SK-N-SH treated with all-trans-retinoic acid at 6 μM for 48 hours (cell line): ENCODE measurements at regions not wholly inside any gene's neighbourhood (a gene's known extent, or its start where the extent isn't known, plus 50 kb on each side); places are given as distances from the start of the nearest gene placed in this dataset.

Experiments
- ATAC-seq: fragments of 200-7000 bp; cut with Tn5 transposase; 3 replicates; pipeline ENCODE4 v1.9.1; 2020; ENCODE audit warnings: mild to moderate bottlenecking, moderate library complexity
- ARNTL ChIP-seq: fragments of 450-650 bp; formaldehyde crosslinking; IDR thresholded peaks from 2 replicates; pipeline ENCODE4 v1.5.0; 2020; ENCODE audit warnings: low read depth, mild to moderate bottlenecking, moderate library complexity, borderline replicate concordance
- BACH2 ChIP-seq: fragments of 250-450 bp; sonication (Bioruptor Pico); IDR thresholded peaks from 2 replicates; pipeline ENCODE4 v1.9.0; 2021; ENCODE audit warnings: mild to moderate bottlenecking, borderline replicate concordance
- CSDC2 ChIP-seq: fragments of 250-450 bp; sonication (Bioruptor Pico); IDR thresholded peaks from 2 replicates; pipeline ENCODE4 v1.5.0; 2020; ENCODE audit warnings: mild to moderate bottlenecking, moderate library complexity
- CSRNP3 ChIP-seq: fragments of 250-450 bp; sonication (Bioruptor Pico); IDR thresholded peaks from 2 replicates; pipeline ENCODE4 v1.5.1; 2021; ENCODE audit warnings: mild to moderate bottlenecking, moderate library complexity
- ESRRG ChIP-seq: fragments of 250-450 bp; sonication (Bioruptor Pico); IDR thresholded peaks from 2 replicates; pipeline ENCODE4 v1.6.1; 2021; ENCODE audit warnings: mild to moderate bottlenecking
- OSR1 ChIP-seq: fragments of 250-450 bp; sonication (Bioruptor Pico); IDR thresholded peaks from 2 replicates; pipeline ENCODE4 v1.8.0; 2022; ENCODE audit warnings: moderate library complexity, mild to moderate bottlenecking, inconsistent platforms
- POU6F1 ChIP-seq: fragments of 250-450 bp; sonication (Bioruptor Pico); IDR thresholded peaks from 2 replicates; pipeline ENCODE4 v1.8.0; 2021; ENCODE audit warnings: low read depth, mild to moderate bottlenecking, moderate library complexity, borderline replicate concordance
- PPARA ChIP-seq: fragments of 250-450 bp; sonication (Bioruptor Pico); IDR thresholded peaks from 2 replicates; pipeline ENCODE4 v1.5.0; 2020; ENCODE audit warnings: mild to moderate bottlenecking, borderline replicate concordance
- RARB ChIP-seq: fragments of 250-450 bp; sonication (Bioruptor Pico); IDR thresholded peaks from 2 replicates; pipeline ENCODE4 v1.8.0; 2021; ENCODE audit warnings: mild to moderate bottlenecking, moderate library complexity
- SNAI2 ChIP-seq: fragments of 250-450 bp; sonication (Bioruptor Pico); IDR thresholded peaks from 2 replicates; pipeline ENCODE4 v1.5.0; 2020; ENCODE audit warnings: mild to moderate bottlenecking, moderate library complexity
- TCF4 ChIP-seq: fragments of 250-450 bp; sonication (Bioruptor Pico); IDR thresholded peaks from 2 replicates; pipeline ENCODE4 v1.8.0; 2021; ENCODE audit warnings: mild to moderate bottlenecking, moderate library complexity, borderline replicate concordance
- TOX ChIP-seq: fragments of 250-450 bp; sonication (Bioruptor Pico); IDR thresholded peaks from 2 replicates; pipeline ENCODE4 v1.8.0; 2021; ENCODE audit warnings: mild to moderate bottlenecking, moderate library complexity, borderline replicate concordance
- TSHZ2 ChIP-seq: fragments of 250-450 bp; sonication (Bioruptor Pico); IDR thresholded peaks from 2 replicates; pipeline ENCODE4 v1.5.0; 2020; ENCODE audit warnings: mild to moderate bottlenecking, moderate library complexity
- ZC3H10 ChIP-seq: fragments of 250-450 bp; sonication (Bioruptor Pico); IDR thresholded peaks from 2 replicates; pipeline ENCODE4 v1.5.1; 2021; ENCODE audit warnings: mild to moderate bottlenecking, moderate library complexity
- ZFP3 ChIP-seq: fragments of 250-450 bp; sonication (Bioruptor Pico); IDR thresholded peaks from 2 replicates; pipeline ENCODE4 v1.5.0; 2020; ENCODE audit warnings: mild to moderate bottlenecking, moderate library complexity
- ZFP30 ChIP-seq: fragments of 450-650 bp; formaldehyde crosslinking; IDR thresholded peaks from 2 replicates; pipeline ENCODE4 v1.5.0; 2022; ENCODE audit warnings: mild to moderate bottlenecking, moderate library complexity
- ZNF565 ChIP-seq: fragments of 450-650 bp; formaldehyde crosslinking; conservative IDR thresholded peaks from 2 replicates; pipeline ENCODE4 v1.5.0; 2020; ENCODE audit warnings: low read depth, mild to moderate bottlenecking, moderate library complexity
- ZNF70 ChIP-seq: fragments of 450-650 bp; formaldehyde crosslinking; IDR thresholded peaks from 2 replicates; pipeline ENCODE4 v1.5.0; 2020; ENCODE audit warnings: mild to moderate bottlenecking, moderate library complexity
- ZNF8 ChIP-seq: fragments of 450-650 bp; formaldehyde crosslinking; IDR thresholded peaks from 2 replicates; pipeline ENCODE4 v1.5.0; 2020; ENCODE audit warnings: mild to moderate bottlenecking, moderate library complexity
- TF ChIP-seq, protein P1 (sequence below): fragments of 250-450 bp; sonication (Bioruptor Pico); IDR thresholded peaks from 2 replicates; pipeline ENCODE4 v1.5.1; 2020; ENCODE audit warnings: low read depth, mild to moderate bottlenecking, moderate library complexity

- ATAC-seq, result no peak
- no peak for TF ChIP-seq ZFP30 (CRISPR knock-in tag)
- TF ChIP-seq, protein P1, sequence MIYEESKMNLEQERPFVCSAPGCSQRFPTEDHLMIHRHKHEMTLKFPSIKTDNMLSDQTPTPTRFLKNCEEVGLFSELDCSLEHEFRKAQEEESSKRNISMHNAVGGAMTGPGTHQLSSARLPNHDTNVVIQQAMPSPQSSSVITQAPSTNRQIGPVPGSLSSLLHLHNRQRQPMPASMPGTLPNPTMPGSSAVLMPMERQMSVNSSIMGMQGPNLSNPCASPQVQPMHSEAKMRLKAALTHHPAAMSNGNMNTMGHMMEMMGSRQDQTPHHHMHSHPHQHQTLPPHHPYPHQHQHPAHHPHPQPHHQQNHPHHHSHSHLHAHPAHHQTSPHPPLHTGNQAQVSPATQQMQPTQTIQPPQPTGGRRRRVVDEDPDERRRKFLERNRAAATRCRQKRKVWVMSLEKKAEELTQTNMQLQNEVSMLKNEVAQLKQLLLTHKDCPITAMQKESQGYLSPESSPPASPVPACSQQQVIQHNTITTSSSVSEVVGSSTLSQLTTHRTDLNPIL (CRISPR knock-in tag), result no peak
- TF ChIP-seq CSDC2 (CRISPR knock-in tag), result no peak
- no peak for TF ChIP-seq OSR1 (CRISPR knock-in tag)
- no peak for TF ChIP-seq TSHZ2
- TF ChIP-seq ZNF70 (CRISPR knock-in tag), result no peak
- TF ChIP-seq ARNTL (CRISPR knock-in tag), result no peak
- no peak for TF ChIP-seq ZNF8 (CRISPR knock-in tag)
- TF ChIP-seq ZFP3, result no peak
- no peak for TF ChIP-seq CSRNP3
- no peak for TF ChIP-seq POU6F1 (CRISPR knock-in tag)
- TF ChIP-seq BACH2, result no peak
- TF ChIP-seq ZNF565 (CRISPR knock-in tag), result no peak
- TF ChIP-seq ESRRG, result no peak
- no peak for TF ChIP-seq RARB (CRISPR knock-in tag)
Measured at GRCh38 chr5:173688703-173689102, 72.3 kb upstream of the BOD1 start.

GRCh38 chr5:173689171-173689736 is 72.8 kb upstream of the BOD1 start:
- ATAC-seq, result no peak
- TF ChIP-seq CSDC2 (CRISPR knock-in tag), result no peak
- TF ChIP-seq OSR1 (CRISPR knock-in tag), result no peak

- TF ChIP-seq CSDC2 (CRISPR knock-in tag) (no peak), TOX (CRISPR knock-in tag) (no peak), ARNTL (CRISPR knock-in tag) (no peak), TSHZ2 (no peak), CSRNP3 (no peak), ZNF8 (CRISPR knock-in tag) (no peak), TCF4 (no peak), SNAI2 (CRISPR knock-in tag) (no peak), OSR1 (CRISPR knock-in tag) (no peak), ZNF565 (CRISPR knock-in tag) (no peak), ESRRG (no peak), ZC3H10 (CRISPR knock-in tag) (no peak), PPARA (CRISPR knock-in tag) (no peak), ZNF70 (CRISPR knock-in tag) (no peak), ZFP3 (no peak), RARB (CRISPR knock-in tag) (no peak)
- TF ChIP-seq, protein P1 (CRISPR knock-in tag), result no peak
- no peak for ATAC-seq
Measured at GRCh38 chr5:173689737-173690360, 73.4 kb upstream of the BOD1 start.
